ENCODE measurements at regions not wholly inside any gene's neighbourhood (a gene's known extent, or its start where the extent isn't known, plus 50 kb on each side); places are given as distances from the start of the nearest gene placed in this dataset.

- no peak for DNase-seq (ENCODE audit: low read depth)
- no peak for TF ChIP-seq CTCF (IDR thresholded peaks at IDR 0.05; ENCODE audit: insufficient read depth, low read length)
Observed at GRCh38 chr10:128469515-128469914, 343.3 kb upstream of the MKI67 start.

GRCh38 chr10:128470321-128470965 lies 344.2 kb upstream of the MKI67 start:
- no peak for TF ChIP-seq CTCF (IDR thresholded peaks at IDR 0.05; ENCODE audit: insufficient read depth, low read length)

More at GRCh38 chr10:128469515-128469914, 343.3 kb upstream of the MKI67 start:
- H3K4me3 ChIP-seq (ENCODE audit: low read depth, low read length): no peak overlapping the region

GRCh38 chr10:128471151-128471550 lies 344.9 kb upstream of the MKI67 start:
- DNase-seq (ENCODE audit: low read depth): no peak
- no peak for TF ChIP-seq CTCF (IDR thresholded peaks at IDR 0.05; ENCODE audit: insufficient read depth, low read length)
- H3K4me3 ChIP-seq (ENCODE audit: low read depth, low read length): no peak overlapping the region

More at GRCh38 chr10:128470321-128470965, 344.2 kb upstream of the MKI67 start:
- DNase-seq (ENCODE audit: low read depth): no peak
- no peak overlapping the region for H3K4me3 ChIP-seq (ENCODE audit: low read depth, low read length)

GRCh38 chr10:128472196-128472595 lies 346.0 kb upstream of the MKI67 start:
- H3K4me3 ChIP-seq (ENCODE audit: low read depth, low read length): no peak overlapping the region
- DNase-seq (ENCODE audit: low read depth): no peak
- no peak for TF ChIP-seq CTCF (IDR thresholded peaks at IDR 0.05; ENCODE audit: insufficient read depth, low read length)

GRCh38 chr10:128473396-128473795 lies 347.2 kb upstream of the MKI67 start:
- H3K4me3 ChIP-seq (ENCODE audit: low read depth, low read length): no peak overlapping the region
- no peak for TF ChIP-seq CTCF (IDR thresholded peaks at IDR 0.05; ENCODE audit: insufficient read depth, low read length)
- no peak for DNase-seq (ENCODE audit: low read depth)

GRCh38 chr10:128473911-128474310 lies 347.7 kb upstream of the MKI67 start:
- TF ChIP-seq CTCF (IDR thresholded peaks at IDR 0.05; ENCODE audit: insufficient read depth, low read length): no peak
- no peak for DNase-seq (ENCODE audit: low read depth)
- H3K4me3 ChIP-seq (ENCODE audit: low read depth, low read length): no peak overlapping the region

DNA sequence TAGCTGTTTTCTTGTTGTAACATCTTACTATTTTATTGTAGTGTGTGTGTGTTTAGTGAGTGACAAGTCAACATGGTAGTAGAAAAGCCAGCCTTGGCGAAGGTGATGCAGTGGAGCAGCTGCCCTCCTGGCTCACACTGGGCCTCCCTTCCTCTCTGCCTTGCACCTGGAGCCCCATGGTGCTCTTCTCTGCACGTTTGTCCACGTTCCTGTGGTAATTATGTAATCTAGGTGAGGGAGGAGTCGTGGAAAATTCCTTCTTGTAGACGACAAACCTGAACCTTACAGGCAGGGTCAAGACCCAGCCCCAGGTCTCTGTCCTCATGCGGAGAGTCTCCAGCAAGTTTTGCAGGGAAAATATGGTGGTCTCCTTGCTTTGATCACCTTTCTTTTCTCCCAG lies 348.3 kb upstream of the MKI67 start:
- TF ChIP-seq CTCF (IDR thresholded peaks at IDR 0.05; ENCODE audit: insufficient read depth, low read length): no peak

More for the DNA sequence above, 348.3 kb upstream of the MKI67 start:
- H3K4me3 ChIP-seq (ENCODE audit: low read depth, low read length): no peak overlapping the region
- no peak for DNase-seq (ENCODE audit: low read depth)

Data from fibroblast of the aortic adventitia (primary cell).